ENCODE measurements at regions not wholly inside any gene's neighbourhood (a gene's known extent, or its start where the extent isn't known, plus 50 kb on each side); places are given as distances from the start of the nearest gene placed in this dataset.

DNA sequence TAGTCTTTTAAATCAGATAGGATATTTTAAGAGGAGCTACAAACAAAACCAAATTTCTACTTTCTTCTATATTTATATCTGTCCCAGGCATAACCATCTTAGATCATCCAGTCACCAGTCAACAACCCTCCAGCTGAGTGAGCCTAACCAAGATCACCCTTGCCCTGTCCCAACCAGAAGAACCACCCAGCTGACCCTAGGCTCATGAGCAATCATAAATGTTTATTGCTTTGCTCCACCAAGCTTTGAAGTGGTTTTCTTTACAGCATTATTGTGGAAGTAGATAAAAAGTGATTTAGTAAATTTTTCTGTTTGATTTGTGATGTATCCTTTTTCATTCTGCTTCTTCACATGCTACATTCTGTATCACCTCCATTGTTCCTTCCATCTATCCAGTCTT, 167.2 kb upstream of the PIEZO2 start:
- no peak for DNase-seq (ENCODE audit: low read depth)

DNA sequence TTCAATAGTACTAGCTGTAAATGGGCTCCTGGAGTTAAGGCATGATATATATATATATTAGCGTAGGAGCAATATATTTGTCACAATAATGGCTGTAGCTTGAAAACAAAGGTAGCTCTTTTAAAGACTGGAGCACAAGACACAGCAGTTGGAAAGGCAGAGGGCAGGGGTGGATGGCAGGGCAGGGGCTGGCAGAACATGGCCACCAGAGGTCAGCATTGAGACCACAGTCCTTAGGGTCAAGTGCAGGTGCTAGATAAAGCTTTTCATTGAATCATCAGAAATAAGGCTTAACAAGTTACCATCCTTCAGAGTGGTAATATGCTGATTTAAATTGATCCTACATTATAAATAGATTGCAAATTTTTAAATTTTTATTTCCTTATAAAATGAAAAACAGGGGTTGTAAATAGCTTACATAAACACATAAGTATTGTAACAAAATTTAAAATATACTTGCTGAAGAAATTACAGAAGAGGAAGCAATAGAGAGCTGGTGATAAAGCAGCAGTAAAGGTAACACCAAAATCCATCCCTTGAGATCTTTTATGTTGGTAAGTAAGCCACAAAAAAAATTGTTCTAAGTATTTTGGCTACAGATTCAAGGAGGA, 161.2 kb upstream of the PIEZO2 start:
- DNase-seq (ENCODE audit: low read depth), result peak; percentile 38

- DNase-seq (ENCODE audit: low read depth), result peak; percentile 35
Observed at GRCh38 chr18:11309172-11309571, 159.8 kb upstream of the PIEZO2 start.

DNA sequence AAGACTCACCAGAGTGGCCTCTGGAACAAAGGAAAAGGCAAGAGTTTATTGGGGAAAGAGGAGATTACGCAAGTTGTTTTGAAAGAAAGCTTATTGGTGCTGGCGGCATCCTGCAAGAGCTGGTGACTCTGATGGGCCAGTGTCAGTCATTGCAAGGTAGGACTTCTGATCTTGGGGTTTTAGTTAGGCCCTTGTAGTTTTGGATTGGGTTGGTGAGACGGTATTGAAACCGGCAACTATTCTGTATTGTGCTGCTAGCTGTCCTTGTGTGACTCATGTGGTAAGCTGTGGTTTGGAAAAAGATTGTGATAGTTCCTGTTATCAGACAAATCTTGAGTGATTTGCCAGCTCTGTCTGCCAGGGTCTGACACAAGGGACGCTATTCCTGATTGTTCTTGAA, 159.1 kb upstream of the PIEZO2 start:
- DNase-seq (ENCODE audit: low read depth), result peak; percentile 64

DNA sequence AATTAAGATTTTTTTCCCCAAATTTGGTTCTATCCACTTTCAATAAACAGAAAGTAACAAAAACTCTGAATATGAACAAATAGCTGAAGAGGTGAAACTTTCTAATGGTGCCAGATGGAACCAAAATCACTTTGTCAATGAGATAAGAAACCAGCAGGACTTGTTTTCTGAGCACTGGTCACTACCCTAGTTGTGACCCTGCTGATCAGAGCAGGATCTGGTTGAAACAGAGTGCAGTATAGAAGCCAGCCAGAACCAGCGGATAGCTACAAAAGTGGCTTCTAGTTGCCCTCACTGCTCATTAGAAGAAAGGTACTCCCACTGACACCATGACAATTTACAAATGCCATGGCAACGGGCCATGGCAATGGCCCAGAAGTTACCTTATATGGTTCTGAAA, 158.3 kb upstream of the PIEZO2 start:
- DNase-seq (ENCODE audit: low read depth), result no peak

DNA sequence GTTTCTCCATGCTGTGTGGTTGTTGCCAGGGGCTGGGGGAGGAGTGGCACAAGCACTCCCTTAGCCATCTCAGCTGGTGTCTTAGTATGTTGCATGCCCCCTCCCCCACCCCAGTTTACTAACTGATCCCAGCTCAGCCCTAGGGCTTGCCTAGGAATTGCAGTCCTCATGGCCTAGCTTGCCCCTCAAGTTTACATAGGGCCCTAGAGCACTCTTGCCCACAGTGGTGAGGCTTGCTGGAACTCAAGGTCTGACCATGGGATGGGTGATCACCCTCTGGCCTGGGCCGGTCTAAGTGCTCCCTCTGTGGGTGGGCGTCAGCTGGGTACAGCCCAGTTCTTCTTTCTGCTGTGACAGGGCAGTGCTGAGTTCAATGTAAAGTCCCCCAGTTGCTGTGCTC, 156.1 kb upstream of the PIEZO2 start:
- DNase-seq (ENCODE audit: low read depth), result no peak

GRCh38 chr18:11304928-11305327, 155.6 kb upstream of the PIEZO2 start:
- DNase-seq (ENCODE audit: low read depth), result no peak

DNA sequence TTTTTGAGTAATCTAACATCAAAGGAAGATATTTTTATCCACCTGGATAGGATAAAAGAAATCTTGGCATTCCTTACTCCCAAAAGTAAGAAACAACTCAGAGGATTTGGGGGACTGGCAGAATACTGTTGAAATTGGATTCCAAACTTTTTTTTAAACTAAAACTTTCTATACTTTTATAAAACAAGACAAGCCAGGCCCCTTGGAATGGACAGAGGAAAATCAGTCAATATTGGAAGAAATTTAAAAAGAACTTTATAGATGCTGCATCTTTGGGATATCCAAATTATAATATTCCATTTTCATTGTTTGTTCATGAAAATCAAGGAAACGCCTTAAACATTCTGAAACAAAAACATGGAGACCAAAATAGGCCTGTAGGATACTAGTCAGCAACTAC, 147.6 kb upstream of the PIEZO2 start:
- no peak for DNase-seq (ENCODE audit: low read depth)

GRCh38 chr18:11293794-11294193, 144.4 kb upstream of the PIEZO2 start:
- no peak for DNase-seq (ENCODE audit: low read depth)

- DNase-seq (ENCODE audit: low read depth), result no peak
Observed at GRCh38 chr18:11290786-11291185, 141.4 kb upstream of the PIEZO2 start.

GRCh38 chr18:11289248-11289647, 139.9 kb upstream of the PIEZO2 start:
- DNase-seq (ENCODE audit: low read depth), result no peak

DNA sequence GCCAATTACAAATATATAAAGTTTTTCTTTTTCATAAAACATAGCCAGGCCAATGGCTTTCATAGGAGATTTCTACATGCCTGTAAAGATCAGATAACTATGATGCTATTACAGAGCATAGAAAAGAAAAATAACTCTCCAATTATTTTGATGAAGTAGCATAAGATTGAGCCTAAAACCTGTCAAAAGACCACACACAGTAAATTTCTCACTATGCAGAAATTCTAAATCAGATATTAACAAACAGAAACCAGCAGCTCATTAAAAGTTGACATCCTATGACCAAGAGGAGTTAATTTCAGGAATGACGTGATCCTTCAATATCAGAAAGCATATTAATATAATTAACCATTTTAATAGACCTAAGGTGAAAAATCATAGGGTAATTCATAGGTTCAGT, 139.0 kb upstream of the PIEZO2 start:
- no peak for DNase-seq (ENCODE audit: low read depth)

GRCh38 chr18:11286431-11286830, 137.1 kb upstream of the PIEZO2 start:
- no peak for DNase-seq (ENCODE audit: low read depth)

DNA sequence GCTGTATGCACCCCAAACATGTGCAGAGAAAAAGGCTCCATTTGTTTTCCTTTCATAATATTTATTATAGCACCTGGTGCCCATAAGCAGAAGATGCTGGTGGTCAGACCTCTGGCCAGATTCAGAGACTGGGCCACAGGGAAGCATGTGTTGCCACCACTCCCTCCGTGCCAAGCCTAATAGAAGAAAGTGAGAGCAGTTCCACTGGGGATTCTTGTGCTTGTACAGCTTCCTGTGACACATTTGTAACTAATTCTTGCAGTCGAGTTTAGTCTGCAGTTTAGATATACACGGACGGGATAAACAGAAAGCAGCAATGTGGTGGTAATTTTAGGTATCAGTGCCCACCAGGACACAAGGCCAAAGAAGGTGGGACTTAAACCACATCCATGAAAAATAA, 135.4 kb upstream of the PIEZO2 start:
- no peak for DNase-seq (ENCODE audit: low read depth)

DNA sequence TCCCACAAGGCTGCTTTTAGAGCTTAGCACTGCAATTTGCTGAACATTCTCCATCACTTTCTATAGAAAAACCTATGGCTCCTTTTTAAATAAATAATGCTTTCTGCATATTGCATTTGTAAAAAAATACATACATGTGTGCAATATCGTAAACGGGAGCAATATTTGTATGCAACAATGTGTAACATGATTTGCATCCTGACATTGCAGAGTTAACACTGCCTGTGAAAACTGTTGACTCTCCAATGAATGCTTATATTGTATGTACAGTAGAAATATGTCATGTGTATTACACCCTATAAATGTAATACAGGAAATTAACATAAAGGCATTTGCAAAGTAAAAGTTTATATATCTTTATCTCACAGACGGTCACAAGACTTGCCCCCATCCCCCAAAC, 135.0 kb upstream of the PIEZO2 start:
- no peak for DNase-seq (ENCODE audit: low read depth)

DNA sequence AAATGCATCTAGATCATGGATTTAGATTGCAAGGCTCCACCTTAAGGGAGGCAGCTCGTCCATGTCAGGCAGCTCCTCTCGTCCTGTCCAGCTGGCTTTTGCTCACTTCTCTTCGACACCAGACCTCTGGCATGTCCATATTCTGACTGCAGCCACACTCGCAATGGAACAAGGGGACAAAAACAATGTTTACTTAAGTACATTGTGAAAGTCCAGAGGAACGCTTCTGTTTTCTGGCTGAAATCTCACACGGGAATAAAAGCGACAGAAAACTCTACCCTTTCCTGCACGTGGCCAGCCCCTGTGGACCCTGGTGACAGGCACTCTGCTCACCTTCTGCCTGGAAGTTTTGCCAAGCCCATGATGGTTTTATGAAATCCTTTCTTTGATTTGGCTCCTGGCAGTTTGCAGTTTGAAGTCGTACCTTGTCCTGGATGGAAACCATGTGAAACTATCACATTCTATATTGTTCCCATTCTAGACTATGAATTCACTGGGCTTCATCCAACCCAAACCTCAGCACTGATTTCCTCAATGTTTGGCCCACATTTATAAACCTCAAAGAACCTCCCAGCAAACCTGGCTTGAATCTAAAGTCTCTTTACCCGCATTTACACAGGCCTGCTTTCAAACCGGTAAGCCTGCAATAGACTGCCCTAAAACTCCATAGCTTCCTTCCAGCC, 134.3 kb upstream of the PIEZO2 start:
- DNase-seq (ENCODE audit: low read depth), result no peak

- peak; percentile 9 for DNase-seq (ENCODE audit: low read depth)
Observed at GRCh38 chr18:11279461-11279860, 130.1 kb upstream of the PIEZO2 start.

GRCh38 chr18:11276678-11277077, 127.3 kb upstream of the PIEZO2 start:
- no peak for DNase-seq (ENCODE audit: low read depth)

DNA sequence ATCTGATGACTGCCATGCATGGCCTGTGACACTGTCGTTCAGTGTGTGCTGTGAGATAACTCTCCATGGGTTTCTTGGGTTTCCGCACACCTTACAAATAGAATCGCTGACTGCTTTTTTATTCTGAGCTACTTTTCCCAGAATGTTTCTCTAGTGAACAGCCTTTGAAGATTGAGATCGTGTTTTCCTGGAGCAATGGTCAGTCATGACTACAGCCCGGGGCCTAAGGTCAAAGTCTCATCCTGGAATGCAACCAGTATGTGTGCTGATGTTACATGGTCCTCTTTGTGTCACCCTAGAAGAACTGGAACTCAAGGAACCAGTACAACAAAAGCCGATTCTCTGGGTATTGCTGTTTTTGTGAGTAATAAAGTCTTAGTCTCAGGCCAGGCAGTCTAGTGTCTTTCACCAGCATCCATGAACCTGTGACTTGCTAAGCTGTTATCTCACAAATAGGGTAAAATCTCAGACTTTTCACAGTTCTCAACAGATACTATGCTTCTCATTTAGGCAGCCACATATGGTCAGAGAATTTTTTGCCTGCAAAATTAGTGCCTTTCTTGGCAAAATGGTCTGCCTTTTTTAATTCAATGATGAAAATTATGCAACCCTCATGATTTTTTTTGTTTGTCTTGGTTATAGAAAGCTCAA, 124.9 kb upstream of the PIEZO2 start:
- no peak for DNase-seq (ENCODE audit: low read depth)

DNA sequence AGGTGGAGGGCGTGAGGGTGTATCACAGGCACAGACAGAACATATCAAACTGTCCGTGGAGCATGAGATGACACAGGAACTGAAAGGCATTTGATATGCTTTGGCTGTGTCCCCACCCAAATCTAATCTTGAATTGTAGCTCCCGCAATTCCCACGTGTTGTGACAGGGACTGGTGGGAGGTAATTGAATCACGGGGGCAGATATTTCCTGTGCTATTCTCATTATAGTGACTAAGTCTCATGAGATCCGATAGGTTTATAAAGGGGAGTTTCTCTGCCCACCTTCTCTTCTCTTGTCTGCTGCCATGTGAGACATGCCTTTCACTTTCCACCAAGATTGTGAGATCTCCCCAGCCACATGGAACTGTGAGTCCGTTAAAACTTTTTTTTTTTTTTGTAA, 123.1 kb upstream of the PIEZO2 start:
- DNase-seq (ENCODE audit: low read depth), result no peak

DNA sequence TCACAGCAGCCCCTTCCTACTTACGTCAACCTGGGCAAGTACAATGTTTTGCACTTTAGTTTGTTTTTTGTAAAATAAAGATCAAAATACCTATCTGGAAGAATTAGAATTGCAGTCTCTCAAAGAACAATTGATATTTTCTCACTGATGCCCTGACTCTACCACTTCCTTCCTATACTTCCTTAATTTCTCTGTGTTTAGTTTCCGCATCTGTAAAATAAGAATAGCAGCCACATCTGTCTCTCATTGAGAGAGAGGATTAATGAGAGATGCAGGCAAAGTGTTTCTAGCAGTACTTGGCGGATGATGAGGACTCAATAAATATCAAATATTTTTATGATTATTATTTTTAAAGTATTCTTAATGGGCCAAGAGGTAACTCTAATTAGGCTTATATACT, 122.6 kb upstream of the PIEZO2 start:
- no peak for DNase-seq (ENCODE audit: low read depth)

- DNase-seq (ENCODE audit: low read depth), result peak; percentile 39
Observed at GRCh38 chr18:11269257-11269656, 119.9 kb upstream of the PIEZO2 start.

DNA sequence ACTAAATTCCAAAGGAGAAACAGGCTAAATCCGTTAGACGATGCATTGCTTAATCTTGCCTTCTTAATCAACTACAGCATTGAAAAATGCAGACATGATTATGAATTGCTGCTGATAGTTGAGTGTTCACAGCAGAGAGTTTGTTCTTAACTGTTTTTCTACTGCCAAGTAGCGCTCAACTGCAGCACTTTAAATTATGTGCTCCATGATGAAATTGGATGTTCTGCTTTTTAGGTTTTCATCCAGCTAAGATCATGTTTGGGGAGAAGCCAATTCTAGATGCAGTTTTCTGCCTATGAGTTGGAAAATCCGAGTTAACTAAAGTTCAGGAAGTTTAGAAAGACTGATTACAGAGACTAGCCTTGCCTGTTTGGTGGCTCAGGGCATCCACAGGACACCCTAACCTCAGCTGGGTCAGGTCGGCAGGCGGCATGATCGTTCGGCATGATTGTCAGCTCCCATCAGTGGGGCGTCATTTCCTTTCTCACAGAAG, 119.4 kb upstream of the PIEZO2 start:
- peak; percentile 23 for DNase-seq (ENCODE audit: low read depth)

- DNase-seq (ENCODE audit: low read depth), result no peak
Observed at GRCh38 chr18:11268153-11268552, 118.8 kb upstream of the PIEZO2 start.
